Memory B cell (primary cell): ENCODE measurements at regions not wholly inside any gene's neighbourhood (a gene's known extent, or its start where the extent isn't known, plus 50 kb on each side); places are given as distances from the start of the nearest gene placed in this dataset.
A peak's percentile ranks its signal among the peaks of the same experiment; 100 is the strongest.

ENCODE experiments used
- ATAC-seq: fragments of 150-1000 bp; cut with Tn5 transposase; 2 replicates; pipeline ENCODE4 v1.10.0; 2021; ENCODE audit warnings: low read depth, mild to moderate bottlenecking, moderate library complexity
- DNase-seq, 2 donors: peaks; one replicate each; pipeline ENCODE4 v3.0.0; 2022; ENCODE audit warnings: low spot score in 2 of 2
- H3K27ac Mint-ChIP-seq: one replicate; pipeline ENCODE4 v1.8.0; 2022; ENCODE audit warnings: mild to moderate bottlenecking, moderate library complexity, mixed read lengths
- H3K27me3 Mint-ChIP-seq: one replicate; pipeline ENCODE4 v1.8.0; 2022; ENCODE audit warnings: mixed read lengths
- H3K36me3 Mint-ChIP-seq: one replicate; pipeline ENCODE4 v1.8.0; 2022; ENCODE audit warnings: mild to moderate bottlenecking, mixed read lengths
- H3K4me1 Mint-ChIP-seq: one replicate; pipeline ENCODE4 v1.8.0; 2022; ENCODE audit warnings: mixed read lengths
- H3K4me3 Mint-ChIP-seq: one replicate; pipeline ENCODE4 v1.8.0; 2022; ENCODE audit warnings: mild to moderate bottlenecking, moderate library complexity, mixed read lengths
- H3K9me3 Mint-ChIP-seq: one replicate; pipeline ENCODE4 v1.8.0; 2022; ENCODE audit warnings: mixed read lengths

DNA sequence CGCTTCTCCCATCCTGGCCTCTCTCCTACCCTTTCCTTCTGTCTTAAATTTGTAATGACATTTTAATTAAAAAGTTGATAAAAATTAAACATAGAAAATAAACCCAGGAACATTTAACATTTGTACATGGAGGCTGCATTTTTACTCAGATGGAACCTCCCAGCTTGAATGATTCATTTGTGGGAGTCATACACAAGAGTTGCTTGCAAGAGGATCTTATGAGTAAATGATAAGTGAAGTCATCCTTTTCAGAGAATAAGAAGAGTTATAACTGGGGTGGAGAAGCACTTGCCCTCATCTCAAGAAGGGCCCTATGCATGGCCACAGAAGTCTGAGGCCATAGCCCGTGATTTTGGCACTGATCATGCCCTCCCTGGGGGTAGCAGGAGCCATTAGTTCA, 482.9 kb upstream of the BOD1L1 start:
- H3K4me1 Mint-ChIP-seq, result peaks cover 7% of the 10 kb centered on the region
- DNase-seq, result no peak
- H3K27ac Mint-ChIP-seq, result no peak overlapping the region
- ATAC-seq, result no peak
- no peak overlapping the region for H3K4me3 Mint-ChIP-seq
- H3K27me3 Mint-ChIP-seq, result peaks cover 5% of the 10 kb centered on the region
- H3K36me3 Mint-ChIP-seq, result peaks cover 3% of the 10 kb centered on the region
- peaks cover 4% of the 10 kb centered on the region for H3K9me3 Mint-ChIP-seq

DNA sequence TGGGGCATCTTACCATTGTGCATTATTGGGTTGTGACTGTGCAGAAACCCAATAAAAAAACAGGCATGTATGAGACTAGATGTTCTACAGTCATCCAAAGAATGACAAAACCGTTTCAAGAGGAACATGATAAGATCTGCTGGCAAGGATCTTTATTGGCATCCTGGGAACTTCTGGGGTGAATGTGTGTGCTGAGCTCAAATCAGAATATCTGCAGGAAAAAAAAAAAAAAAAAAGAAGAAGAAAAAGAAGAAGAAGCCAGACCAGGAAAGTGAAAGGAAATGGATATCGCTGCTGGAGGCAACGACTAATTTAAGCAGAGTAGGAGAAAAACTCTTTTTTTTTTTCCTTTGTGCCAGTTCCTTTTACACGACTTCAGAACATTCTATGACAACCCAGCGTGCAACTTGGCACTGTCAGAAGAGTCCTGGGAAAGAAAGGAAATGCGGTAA, 484.2 kb upstream of the BOD1L1 start:
- H3K36me3 Mint-ChIP-seq, result no peaks in the 10 kb centered on the region
- H3K4me3 Mint-ChIP-seq, result no peak overlapping the region
- peaks cover 7% of the 10 kb centered on the region for H3K4me1 Mint-ChIP-seq
- H3K9me3 Mint-ChIP-seq, result peaks cover 2% of the 10 kb centered on the region
- no peak overlapping the region for H3K27ac Mint-ChIP-seq
- no peak for DNase-seq
- ATAC-seq, result no peak
- peaks cover 5% of the 10 kb centered on the region for H3K27me3 Mint-ChIP-seq

DNA sequence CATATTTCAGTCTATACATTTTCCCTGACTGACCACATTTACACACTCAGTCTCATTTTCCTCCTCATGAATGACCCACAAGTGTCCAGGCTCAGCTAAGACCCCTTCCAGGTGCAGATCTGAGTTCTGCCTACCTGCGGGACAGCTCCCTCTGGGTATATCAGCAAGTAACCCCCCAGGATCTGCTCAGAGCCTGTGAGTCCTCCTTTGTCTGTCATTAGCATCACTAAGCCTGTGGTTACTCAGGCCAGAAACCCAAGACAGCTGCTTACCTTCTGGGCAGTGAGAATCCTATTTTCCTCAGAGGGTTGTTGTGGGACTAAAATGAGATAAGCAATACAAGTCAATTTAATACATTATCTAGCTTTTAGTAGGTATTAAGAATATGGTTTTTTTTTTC, 487.6 kb upstream of the BOD1L1 start:
- peaks cover 5% of the 10 kb centered on the region for H3K27me3 Mint-ChIP-seq
- ATAC-seq, result no peak

DNA sequence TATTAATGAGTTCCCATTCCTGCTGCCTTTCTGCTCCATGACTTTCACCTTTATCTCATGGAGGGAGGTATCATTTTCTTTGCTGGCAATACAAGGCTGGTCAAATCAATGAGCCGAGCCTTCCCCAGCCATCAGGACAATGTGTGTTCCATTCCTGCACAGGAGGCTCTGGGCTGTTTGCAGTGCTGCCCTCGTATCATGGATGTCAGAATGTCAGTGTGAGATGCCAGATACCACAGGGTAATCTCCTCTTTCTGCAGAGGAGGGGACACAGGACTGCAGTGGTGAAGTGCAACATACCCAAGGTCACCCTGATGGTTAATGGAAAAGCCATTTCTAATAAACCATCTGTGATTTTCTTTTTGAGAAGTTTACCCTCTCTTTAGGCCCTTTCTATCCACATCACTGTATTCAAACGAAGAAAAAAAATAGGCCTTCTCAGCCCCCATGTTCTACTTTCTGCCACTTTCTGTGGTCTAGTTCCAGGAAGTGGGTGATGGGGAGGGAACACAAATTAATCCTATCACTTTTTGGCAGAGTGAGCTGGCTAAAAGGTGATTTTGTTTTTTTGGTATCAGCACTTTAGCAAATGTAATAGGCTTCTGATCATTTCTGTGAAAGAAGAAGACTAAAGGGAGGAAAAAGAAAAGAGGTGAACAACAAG, 490.2 kb upstream of the BOD1L1 start:
- no peak overlapping the region for H3K4me3 Mint-ChIP-seq
- DNase-seq, result no peak
- H3K27me3 Mint-ChIP-seq, result peaks cover 5% of the 10 kb centered on the region
- H3K4me1 Mint-ChIP-seq, result peaks cover 15% of the 10 kb centered on the region
- no peaks in the 10 kb centered on the region for H3K36me3 Mint-ChIP-seq
- ATAC-seq, result no peak
- H3K9me3 Mint-ChIP-seq, result no peaks in the 10 kb centered on the region
- no peak overlapping the region for H3K27ac Mint-ChIP-seq

More for the DNA sequence above, 487.6 kb upstream of the BOD1L1 start:
- H3K4me1 Mint-ChIP-seq, result peaks cover 15% of the 10 kb centered on the region
- H3K27ac Mint-ChIP-seq, result no peak overlapping the region
- no peak for DNase-seq
- no peak overlapping the region for H3K4me3 Mint-ChIP-seq
- H3K36me3 Mint-ChIP-seq, result no peaks in the 10 kb centered on the region
- H3K9me3 Mint-ChIP-seq, result no peaks in the 10 kb centered on the region

DNA sequence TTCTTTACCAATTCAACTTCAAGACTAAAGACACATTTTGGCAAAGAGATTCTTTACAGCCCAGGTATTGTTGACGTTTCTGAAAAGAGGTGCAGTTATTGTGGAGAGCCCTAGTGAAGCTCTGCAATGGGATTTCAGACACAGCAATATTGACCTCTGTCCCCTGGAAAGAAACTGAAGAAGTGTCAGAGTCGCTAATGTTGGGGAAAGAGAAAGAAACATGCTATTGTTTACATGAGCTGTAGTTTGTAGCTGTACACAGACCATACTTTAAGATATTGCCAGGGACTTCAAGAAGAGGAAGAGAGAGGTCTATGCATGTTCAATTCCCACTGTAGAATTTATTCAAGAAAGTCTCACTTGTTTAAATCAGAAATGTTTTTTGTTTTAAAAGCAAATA, 497.3 kb upstream of the BOD1L1 start:
- no peak for DNase-seq
- H3K4me1 Mint-ChIP-seq, result peaks cover 17% of the 10 kb centered on the region
- no peak overlapping the region for H3K4me3 Mint-ChIP-seq
- no peak for ATAC-seq
- H3K9me3 Mint-ChIP-seq, result no peaks in the 10 kb centered on the region
- H3K36me3 Mint-ChIP-seq, result no peaks in the 10 kb centered on the region
- H3K27me3 Mint-ChIP-seq, result no peaks in the 10 kb centered on the region
- no peak overlapping the region for H3K27ac Mint-ChIP-seq

DNA sequence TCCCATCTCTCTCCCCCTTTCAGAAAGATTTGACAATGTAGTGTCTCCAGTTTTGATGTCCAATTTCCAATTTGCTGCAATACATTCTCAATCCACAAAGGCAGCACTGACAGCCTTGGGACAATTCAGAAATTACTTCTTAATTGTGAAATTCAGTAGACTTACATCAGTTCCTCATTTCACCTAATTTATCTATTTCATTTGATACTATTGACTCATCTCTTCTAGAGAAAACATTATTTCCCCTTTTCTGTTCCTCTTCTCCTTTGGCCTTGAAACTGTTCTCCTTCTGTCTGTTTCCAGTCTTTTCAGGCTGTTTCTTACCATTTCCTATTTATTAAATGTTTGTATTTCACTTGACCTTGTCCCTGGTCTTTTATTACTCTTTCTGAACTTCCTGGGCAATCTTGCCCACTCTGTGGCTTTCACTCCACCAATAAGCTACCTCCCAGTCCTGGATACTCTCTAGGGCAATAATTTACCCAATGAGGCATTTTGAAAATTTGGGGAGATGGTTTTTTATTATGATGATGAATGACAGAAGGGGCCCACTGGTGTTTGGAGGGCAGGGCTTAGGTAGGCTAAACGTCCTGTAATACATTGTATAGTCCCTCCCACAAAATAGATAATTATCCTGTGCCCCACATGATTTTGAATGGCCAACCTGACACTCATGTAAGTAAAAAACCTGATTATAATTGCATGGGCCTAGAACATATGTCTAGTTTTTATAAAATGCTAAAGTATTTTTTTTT, 498.0 kb upstream of the BOD1L1 start:
- Mint-ChIP-seq H3K27me3 (no peaks in the 10 kb centered on the region), H3K27ac (no peak overlapping the region), H3K4me3 (no peak overlapping the region), H3K4me1 (peaks cover 17% of the 10 kb centered on the region), H3K36me3 (no peaks in the 10 kb centered on the region), H3K9me3 (no peaks in the 10 kb centered on the region)
- DNase-seq (peak in 1 of 2 donors; percentile 23), ATAC-seq (peak; percentile 97)

DNA sequence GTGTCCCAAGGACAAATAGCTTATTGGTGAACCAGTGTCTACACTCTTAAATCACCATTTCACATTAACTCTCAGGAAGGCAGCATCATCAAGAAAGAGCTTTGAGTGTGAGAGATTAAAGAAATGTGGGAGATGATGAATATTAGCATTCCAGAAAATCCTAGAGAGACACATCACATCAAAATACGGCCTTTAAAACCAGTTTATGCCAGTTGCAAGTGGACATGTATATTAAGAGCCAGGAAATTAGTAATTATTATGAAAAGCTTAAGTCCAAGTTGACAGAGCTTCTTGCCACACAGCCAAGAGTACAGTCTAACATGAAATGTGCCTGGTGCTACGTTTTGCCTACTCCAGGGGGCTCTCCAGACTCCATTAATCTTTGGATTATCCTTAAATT, 503.0 kb upstream of the BOD1L1 start:
- ATAC-seq (no peak), DNase-seq (no peak)
- H3K27me3 Mint-ChIP-seq, result no peaks in the 10 kb centered on the region
- no peaks in the 10 kb centered on the region for H3K9me3 Mint-ChIP-seq
- H3K4me3 Mint-ChIP-seq, result no peak overlapping the region
- no peaks in the 10 kb centered on the region for H3K36me3 Mint-ChIP-seq
- H3K27ac Mint-ChIP-seq, result no peak overlapping the region
- peaks cover 2% of the 10 kb centered on the region for H3K4me1 Mint-ChIP-seq

DNA sequence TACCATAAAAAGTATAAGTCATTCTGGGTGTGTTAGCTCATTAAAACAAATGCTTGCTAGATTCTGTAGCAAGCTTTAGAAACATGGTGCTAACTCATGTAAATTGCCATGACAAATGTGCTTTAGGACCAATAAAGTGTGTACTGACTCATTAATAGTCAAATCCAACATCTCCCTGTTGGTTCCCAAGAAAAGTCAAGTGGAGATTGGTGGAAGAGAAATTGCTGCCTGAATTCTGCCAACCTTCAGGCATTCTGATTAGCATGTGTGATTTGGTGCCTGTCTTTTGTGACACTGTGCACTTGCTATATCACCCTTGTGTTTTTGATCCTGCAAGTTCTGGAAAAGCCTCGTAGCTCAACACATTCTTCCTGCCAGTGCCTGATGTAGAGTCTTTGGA, 503.8 kb upstream of the BOD1L1 start:
- H3K27me3 Mint-ChIP-seq, result no peaks in the 10 kb centered on the region
- no peaks in the 10 kb centered on the region for H3K4me1 Mint-ChIP-seq
- ATAC-seq (no peak), DNase-seq (no peak)
- H3K4me3 Mint-ChIP-seq, result no peak overlapping the region
- H3K36me3 Mint-ChIP-seq, result no peaks in the 10 kb centered on the region
- H3K27ac Mint-ChIP-seq, result no peak overlapping the region
- H3K9me3 Mint-ChIP-seq, result no peaks in the 10 kb centered on the region

DNA sequence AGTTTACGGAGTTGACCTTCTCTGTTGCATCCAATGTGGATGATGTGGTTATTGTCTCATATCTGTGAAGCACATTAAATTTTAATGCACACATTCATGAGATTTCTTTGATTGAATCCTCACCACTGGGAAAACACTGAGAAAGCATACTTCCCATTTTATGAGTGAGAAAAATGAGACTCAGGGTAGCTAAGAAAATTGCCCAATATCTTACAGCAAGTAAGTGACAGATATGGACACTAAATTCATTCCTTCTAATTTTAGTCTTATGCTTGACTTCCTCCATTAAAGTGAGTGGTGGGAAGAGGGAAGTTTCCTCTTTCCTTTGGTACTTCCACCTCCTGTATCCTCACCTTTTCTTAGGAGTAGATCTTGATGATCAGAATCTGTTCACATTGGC, 504.8 kb upstream of the BOD1L1 start:
- H3K9me3 Mint-ChIP-seq, result no peaks in the 10 kb centered on the region
- DNase-seq (no peak), ATAC-seq (no peak)
- H3K4me3 Mint-ChIP-seq, result no peak overlapping the region
- no peaks in the 10 kb centered on the region for H3K27me3 Mint-ChIP-seq
- H3K36me3 Mint-ChIP-seq, result no peaks in the 10 kb centered on the region
- peaks cover 2% of the 10 kb centered on the region for H3K4me1 Mint-ChIP-seq
- H3K27ac Mint-ChIP-seq, result no peak overlapping the region

DNA sequence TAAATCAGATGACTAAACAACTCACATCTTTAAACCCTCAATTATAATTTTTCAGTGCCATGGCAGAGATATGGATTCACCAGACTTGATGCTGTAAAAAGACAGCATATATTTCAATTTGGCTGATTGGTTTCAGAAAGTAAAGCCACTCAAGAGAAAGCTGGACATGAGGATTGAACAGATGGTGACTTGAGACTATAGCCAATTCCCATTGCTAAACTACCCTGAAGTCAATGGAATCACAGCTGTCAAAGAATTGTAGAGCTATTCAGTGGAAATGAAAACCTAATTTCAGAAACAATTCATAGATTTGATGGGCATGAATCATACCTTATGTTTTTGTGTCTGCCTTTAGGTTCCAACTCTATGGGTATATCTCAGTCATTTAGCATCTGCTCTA, 510.6 kb upstream of the BOD1L1 start:
- H3K4me1 Mint-ChIP-seq, result peaks cover 2% of the 10 kb centered on the region
- no peak for DNase-seq
- no peak overlapping the region for H3K27ac Mint-ChIP-seq
- no peak overlapping the region for H3K4me3 Mint-ChIP-seq
- ATAC-seq, result no peak
- H3K27me3 Mint-ChIP-seq, result no peaks in the 10 kb centered on the region
- peaks cover 1% of the 10 kb centered on the region for H3K9me3 Mint-ChIP-seq
- H3K36me3 Mint-ChIP-seq, result peaks cover 1% of the 10 kb centered on the region

DNA sequence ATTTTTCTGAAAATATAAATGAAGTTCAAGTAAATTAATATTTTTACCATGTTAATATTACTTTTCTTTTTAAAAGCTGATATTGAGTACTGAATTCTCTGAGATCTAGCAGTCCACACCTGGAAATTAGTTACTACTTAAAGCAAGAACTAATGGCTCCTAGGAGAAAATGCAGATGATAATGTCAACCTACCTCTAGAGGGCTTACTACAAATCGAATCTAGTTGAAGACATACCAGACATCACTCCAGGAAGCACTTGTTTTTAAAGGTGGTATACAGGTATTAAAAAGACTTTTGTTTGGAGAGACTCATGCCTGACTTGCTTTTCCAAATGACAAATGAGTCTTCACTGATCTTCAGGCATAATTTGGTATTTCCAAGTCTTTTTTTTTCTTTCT, 516.4 kb upstream of the BOD1L1 start:
- Mint-ChIP-seq H3K27ac (no peak overlapping the region), H3K36me3 (peaks cover 1% of the 10 kb centered on the region), H3K9me3 (peaks cover 1% of the 10 kb centered on the region), H3K4me1 (peaks cover under 1% of the 10 kb centered on the region), H3K4me3 (no peak overlapping the region), H3K27me3 (no peaks in the 10 kb centered on the region)
- ATAC-seq, result peak; percentile 44
- DNase-seq, result no peak

DNA sequence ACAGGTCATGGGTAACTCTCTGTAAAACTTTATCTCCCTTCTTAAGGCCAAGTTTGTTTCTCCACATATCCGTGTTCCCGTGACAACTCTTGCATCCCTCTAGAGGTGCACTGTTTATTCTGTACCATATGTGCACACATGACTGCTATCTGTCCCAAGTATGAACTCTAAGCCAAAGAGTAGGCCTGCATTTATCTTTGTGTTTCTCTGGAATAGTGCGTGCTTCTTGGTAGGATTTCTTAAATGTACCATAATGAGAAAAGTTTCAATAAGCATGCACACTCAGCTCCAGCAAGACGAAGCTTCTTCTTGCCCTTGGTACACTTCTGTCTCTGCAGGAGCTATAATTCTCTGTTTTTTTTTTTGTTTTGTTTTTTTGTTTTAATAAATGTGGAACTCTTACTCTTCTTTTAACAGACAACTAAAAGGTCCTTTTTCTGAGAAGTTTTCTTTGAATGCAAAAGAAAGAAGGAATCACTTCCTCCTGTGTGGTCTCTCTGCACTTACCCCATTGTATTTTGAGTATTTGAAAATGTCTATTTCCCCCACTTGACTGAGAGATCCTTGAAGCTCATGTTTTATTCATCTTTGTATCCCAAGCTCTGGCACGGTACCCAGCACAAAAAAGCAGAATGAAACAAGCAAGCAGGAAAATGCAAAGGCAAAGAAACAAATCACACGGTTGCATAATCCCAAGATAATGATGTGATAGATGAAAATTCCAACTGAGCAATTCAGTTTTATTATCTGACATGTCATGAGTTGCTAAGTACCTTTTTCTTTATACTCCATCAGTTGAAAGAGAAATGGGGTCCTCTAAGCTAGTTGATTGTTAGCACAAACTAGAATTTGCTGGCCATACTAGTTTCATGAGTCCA, 521.9 kb upstream of the BOD1L1 start:
- Mint-ChIP-seq H3K4me3 (no peak overlapping the region), H3K9me3 (no peaks in the 10 kb centered on the region), H3K27me3 (no peaks in the 10 kb centered on the region), H3K4me1 (peaks cover 22% of the 10 kb centered on the region), H3K27ac (no peak overlapping the region), H3K36me3 (peaks cover 2% of the 10 kb centered on the region)
- no peak for ATAC-seq
- DNase-seq, result no peak

DNA sequence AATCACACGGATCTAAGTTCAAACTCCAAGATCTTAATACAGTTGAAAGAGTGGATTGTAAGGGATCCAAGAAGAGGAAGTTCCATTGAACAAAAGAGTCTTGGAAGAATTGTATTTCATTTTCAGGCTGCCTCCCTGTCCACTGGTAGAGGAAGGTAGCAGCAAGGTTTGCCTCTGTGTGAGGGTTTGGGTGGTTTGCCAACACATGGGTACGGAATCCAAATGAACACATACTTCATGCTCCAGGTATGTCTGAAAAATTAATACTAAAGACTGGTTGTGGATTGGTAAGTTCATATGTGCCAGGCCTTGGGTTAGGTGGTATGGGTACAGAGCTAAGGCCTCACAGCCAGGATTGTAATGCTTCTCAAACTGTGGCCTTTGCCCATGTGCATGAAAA, 523.6 kb upstream of the BOD1L1 start:
- no peak for DNase-seq
- Mint-ChIP-seq H3K4me1 (peaks cover 26% of the 10 kb centered on the region), H3K4me3 (no peak overlapping the region), H3K9me3 (no peaks in the 10 kb centered on the region), H3K27ac (no peak overlapping the region), H3K27me3 (no peaks in the 10 kb centered on the region), H3K36me3 (peaks cover 4% of the 10 kb centered on the region)
- no peak for ATAC-seq

DNA sequence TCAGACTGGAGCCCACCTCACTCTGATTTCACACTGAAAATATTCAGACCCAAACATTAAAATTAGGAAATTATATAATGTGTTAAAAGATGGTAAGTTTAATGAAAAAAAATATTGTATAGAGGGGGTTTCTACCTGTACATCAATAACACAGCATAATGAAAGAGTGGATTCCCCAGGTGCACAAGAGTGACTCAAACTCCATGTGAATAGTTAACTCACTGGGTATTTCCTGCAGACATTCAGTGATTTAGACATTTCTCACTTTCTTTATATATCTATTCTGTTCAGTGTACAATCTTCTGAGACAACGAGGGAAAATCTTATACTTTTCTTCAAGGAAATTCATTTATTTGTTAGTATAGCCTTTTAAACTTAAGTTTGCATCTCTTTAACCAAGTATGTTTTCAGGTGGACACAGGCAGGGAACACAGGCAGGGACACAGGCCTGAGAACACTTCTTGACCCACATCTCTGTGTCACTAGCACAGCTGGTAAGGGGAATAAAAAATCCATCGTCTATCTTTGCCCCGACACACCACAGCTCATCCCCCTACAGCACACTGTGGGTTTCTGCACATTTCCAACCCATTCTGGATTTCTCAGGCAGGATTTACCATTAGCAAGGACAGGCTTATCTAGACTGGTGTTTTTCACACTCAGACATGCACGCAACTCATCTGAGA, 525.5 kb upstream of the BOD1L1 start:
- no peak for ATAC-seq
- Mint-ChIP-seq H3K4me3 (no peak overlapping the region), H3K4me1 (peaks cover 26% of the 10 kb centered on the region), H3K36me3 (peaks cover 4% of the 10 kb centered on the region), H3K27me3 (no peaks in the 10 kb centered on the region), H3K27ac (no peak overlapping the region), H3K9me3 (no peaks in the 10 kb centered on the region)
- no peak for DNase-seq
